GM23338 (cell line): ENCODE measurements at regions not wholly inside any gene's neighbourhood (a gene's known extent, or its start where the extent isn't known, plus 50 kb on each side); places are given as distances from the start of the nearest gene placed in this dataset.

Experiments used
- CREB1 ChIP-seq: fragments of 250-450 bp; sonication (Bioruptor Pico); IDR thresholded peaks from 2 replicates; pipeline ENCODE4 v1.5.0; 2020; ENCODE audit warnings: low read depth, mild to moderate bottlenecking, moderate library complexity
- EZH2 ChIP-seq: fragments of 200-600 bp; sonication (generic); IDR thresholded peaks from one replicate; pipeline ENCODE4 v1.8.0; 2017; ENCODE audit warnings: antibody characterized with exemption, mild to moderate bottlenecking, low read depth; ENCODE audit not compliant: unreplicated experiment
- EZH2phosphoT487 ChIP-seq: fragments of 200-600 bp; sonication (generic); IDR thresholded peaks from one replicate; pipeline ENCODE4 v1.8.1; 2018; ENCODE audit warnings: antibody characterized with exemption; ENCODE audit not compliant: unreplicated experiment
- JUNB ChIP-seq: IDR thresholded peaks from one replicate; pipeline ENCODE4 v1.6.1; 2016; ENCODE audit warnings: antibody characterized with exemption; ENCODE audit not compliant: unreplicated experiment
- NANOG ChIP-seq: IDR thresholded peaks from 2 replicates; pipeline ENCODE4 v1.6.1; 2016; ENCODE audit warnings: antibody characterized with exemption, borderline replicate concordance
- POLR2AphosphoS5 ChIP-seq: IDR thresholded peaks from 2 replicates; pipeline ENCODE4 v1.6.1; 2016; ENCODE audit warnings: antibody characterized with exemption, low read depth
- STAT1 ChIP-seq: IDR thresholded peaks from one replicate; pipeline ENCODE4 v1.6.1; 2016; ENCODE audit warnings: antibody characterized with exemption; ENCODE audit not compliant: unreplicated experiment
- ZNF331 ChIP-seq: fragments of 250-450 bp; sonication (Bioruptor Pico); IDR thresholded peaks from 2 replicates; pipeline ENCODE4 v1.5.0; 2020; ENCODE audit warnings: low read depth, mild to moderate bottlenecking, moderate library complexity
- TF ChIP-seq, protein P1 (sequence below): fragments of 250-450 bp; sonication (Bioruptor Pico); IDR thresholded peaks from 2 replicates; pipeline ENCODE4 v1.5.0; 2020; ENCODE audit warnings: mild to moderate bottlenecking, moderate library complexity
- TF ChIP-seq, protein P2 (sequence below): IDR thresholded peaks from 2 replicates; pipeline ENCODE4 v1.6.1; 2016; ENCODE audit warnings: antibody characterized with exemption
- TF ChIP-seq, protein P3 (sequence below), 2 experiments: fragments of 200-600 bp in 1 of 2; sonication (generic) in 1 of 2; conservative IDR thresholded peaks; 2 replicates each; pipeline versions ENCODE4 v1.5.1 to v1.6.1; 2016 to 2017; ENCODE audit warnings: antibody characterized with exemption in 2 of 2, low read depth in 2 of 2, mild to moderate bottlenecking in 2 of 2, moderate library complexity in 1 of 2

DNA sequence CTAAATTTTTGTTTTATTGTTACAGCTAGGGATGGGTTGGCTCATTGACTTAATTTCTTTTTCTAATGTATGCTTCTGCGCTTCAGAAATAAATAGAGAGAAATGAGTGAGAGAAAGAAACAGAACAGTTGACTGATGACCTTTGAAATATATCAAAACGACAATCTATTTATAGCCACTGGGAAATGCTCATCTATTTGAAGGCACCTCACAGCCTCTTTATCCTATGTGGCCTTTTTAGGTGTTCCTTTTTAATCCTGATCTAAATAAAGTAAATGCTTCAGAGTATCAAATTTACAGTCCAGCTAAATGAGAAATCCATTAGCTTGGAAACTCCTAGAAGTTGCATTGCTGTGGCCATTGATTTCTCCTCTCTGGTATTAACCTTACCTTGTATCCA lies 943.5 kb upstream of the CITED2 start (continued):
- TF ChIP-seq, protein P1, sequence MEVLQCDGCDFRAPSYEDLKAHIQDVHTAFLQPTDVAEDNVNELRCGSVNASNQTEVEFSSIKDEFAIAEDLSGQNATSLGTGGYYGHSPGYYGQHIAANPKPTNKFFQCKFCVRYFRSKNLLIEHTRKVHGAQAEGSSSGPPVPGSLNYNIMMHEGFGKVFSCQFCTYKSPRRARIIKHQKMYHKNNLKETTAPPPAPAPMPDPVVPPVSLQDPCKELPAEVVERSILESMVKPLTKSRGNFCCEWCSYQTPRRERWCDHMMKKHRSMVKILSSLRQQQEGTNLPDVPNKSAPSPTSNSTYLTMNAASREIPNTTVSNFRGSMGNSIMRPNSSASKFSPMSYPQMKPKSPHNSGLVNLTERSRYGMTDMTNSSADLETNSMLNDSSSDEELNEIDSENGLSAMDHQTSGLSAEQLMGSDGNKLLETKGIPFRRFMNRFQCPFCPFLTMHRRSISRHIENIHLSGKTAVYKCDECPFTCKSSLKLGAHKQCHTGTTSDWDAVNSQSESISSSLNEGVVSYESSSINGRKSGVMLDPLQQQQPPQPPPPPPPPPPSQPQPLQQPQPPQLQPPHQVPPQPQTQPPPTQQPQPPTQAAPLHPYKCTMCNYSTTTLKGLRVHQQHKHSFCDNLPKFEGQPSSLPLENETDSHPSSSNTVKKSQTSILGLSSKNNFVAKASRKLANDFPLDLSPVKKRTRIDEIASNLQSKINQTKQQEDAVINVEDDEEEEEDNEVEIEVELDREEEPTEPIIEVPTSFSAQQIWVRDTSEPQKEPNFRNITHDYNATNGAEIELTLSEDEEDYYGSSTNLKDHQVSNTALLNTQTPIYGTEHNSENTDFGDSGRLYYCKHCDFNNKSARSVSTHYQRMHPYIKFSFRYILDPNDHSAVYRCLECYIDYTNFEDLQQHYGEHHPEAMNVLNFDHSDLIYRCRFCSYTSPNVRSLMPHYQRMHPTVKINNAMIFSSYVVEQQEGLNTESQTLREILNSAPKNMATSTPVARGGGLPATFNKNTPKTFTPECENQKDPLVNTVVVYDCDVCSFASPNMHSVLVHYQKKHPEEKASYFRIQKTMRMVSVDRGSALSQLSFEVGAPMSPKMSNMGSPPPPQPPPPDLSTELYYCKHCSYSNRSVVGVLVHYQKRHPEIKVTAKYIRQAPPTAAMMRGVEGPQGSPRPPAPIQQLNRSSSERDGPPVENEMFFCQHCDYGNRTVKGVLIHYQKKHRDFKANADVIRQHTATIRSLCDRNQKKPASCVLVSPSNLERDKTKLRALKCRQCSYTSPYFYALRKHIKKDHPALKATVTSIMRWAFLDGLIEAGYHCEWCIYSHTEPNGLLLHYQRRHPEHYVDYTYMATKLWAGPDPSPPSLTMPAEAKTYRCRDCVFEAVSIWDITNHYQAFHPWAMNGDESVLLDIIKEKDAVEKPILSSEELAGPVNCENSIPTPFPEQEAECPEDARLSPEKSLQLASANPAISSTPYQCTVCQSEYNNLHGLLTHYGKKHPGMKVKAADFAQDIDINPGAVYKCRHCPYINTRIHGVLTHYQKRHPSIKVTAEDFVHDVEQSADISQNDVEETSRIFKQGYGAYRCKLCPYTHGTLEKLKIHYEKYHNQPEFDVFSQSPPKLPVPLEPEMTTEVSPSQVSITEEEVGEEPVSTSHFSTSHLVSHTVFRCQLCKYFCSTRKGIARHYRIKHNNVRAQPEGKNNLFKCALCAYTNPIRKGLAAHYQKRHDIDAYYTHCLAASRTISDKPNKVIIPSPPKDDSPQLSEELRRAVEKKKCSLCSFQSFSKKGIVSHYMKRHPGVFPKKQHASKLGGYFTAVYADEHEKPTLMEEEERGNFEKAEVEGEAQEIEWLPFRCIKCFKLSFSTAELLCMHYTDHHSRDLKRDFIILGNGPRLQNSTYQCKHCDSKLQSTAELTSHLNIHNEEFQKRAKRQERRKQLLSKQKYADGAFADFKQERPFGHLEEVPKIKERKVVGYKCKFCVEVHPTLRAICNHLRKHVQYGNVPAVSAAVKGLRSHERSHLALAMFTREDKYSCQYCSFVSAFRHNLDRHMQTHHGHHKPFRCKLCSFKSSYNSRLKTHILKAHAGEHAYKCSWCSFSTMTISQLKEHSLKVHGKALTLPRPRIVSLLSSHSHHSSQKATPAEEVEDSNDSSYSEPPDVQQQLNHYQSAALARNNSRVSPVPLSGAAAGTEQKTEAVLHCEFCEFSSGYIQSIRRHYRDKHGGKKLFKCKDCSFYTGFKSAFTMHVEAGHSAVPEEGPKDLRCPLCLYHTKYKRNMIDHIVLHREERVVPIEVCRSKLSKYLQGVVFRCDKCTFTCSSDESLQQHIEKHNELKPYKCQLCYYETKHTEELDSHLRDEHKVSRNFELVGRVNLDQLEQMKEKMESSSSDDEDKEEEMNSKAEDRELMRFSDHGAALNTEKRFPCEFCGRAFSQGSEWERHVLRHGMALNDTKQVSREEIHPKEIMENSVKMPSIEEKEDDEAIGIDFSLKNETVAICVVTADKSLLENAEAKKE (CRISPR knock-in tag), result no peak
- TF ChIP-seq NANOG (no peak), CREB1 (no peak), EZH2 (no peak), POLR2AphosphoS5 (no peak), EZH2phosphoT487 (no peak), ZNF331 (CRISPR knock-in tag) (no peak), STAT1 (no peak), JUNB (no peak)
- TF ChIP-seq, protein P2, sequence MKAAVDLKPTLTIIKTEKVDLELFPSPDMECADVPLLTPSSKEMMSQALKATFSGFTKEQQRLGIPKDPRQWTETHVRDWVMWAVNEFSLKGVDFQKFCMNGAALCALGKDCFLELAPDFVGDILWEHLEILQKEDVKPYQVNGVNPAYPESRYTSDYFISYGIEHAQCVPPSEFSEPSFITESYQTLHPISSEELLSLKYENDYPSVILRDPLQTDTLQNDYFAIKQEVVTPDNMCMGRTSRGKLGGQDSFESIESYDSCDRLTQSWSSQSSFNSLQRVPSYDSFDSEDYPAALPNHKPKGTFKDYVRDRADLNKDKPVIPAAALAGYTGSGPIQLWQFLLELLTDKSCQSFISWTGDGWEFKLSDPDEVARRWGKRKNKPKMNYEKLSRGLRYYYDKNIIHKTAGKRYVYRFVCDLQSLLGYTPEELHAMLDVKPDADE, result no peak
- TF ChIP-seq, protein P3, sequence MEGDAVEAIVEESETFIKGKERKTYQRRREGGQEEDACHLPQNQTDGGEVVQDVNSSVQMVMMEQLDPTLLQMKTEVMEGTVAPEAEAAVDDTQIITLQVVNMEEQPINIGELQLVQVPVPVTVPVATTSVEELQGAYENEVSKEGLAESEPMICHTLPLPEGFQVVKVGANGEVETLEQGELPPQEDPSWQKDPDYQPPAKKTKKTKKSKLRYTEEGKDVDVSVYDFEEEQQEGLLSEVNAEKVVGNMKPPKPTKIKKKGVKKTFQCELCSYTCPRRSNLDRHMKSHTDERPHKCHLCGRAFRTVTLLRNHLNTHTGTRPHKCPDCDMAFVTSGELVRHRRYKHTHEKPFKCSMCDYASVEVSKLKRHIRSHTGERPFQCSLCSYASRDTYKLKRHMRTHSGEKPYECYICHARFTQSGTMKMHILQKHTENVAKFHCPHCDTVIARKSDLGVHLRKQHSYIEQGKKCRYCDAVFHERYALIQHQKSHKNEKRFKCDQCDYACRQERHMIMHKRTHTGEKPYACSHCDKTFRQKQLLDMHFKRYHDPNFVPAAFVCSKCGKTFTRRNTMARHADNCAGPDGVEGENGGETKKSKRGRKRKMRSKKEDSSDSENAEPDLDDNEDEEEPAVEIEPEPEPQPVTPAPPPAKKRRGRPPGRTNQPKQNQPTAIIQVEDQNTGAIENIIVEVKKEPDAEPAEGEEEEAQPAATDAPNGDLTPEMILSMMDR (conservative IDR thresholded peaks at IDR 0.05; ENCODE audit: low read depth in 2 of 2), result no peak
